ENCODE measurements at regions not wholly inside any gene's neighbourhood (a gene's known extent, or its start where the extent isn't known, plus 50 kb on each side); places are given as distances from the start of the nearest gene placed in this dataset.

GRCh38 chr6:156062091-156062563, 606.5 kb upstream of the NOX3 start:
- DNase-seq (no peak), ATAC-seq (no peak)
- no peaks in the 10 kb centered on the region for H3K4me1 ChIP-seq (ENCODE audit: low read depth)
- no peak overlapping the region for H3K4me3 ChIP-seq
- TF ChIP-seq CTCF (IDR thresholded peaks at IDR 0.05) = no peak
- no peaks in the 10 kb centered on the region for H3K36me3 ChIP-seq (ENCODE audit: low read depth)
- intact Hi-C loops (cut with DNase I, micrococcal nuclease) = no loop called here
- H3K9me3 ChIP-seq = no peaks in the 10 kb centered on the region

GRCh38 chr6:156061465-156061864, 605.8 kb upstream of the NOX3 start:
- ATAC-seq (no peak), DNase-seq (no peak)
- Histone ChIP-seq H3K9me3 (no peaks in the 10 kb centered on the region), H3K4me3 (no peak overlapping the region), H3K4me1 (ENCODE audit: low read depth) (no peaks in the 10 kb centered on the region), H3K36me3 (ENCODE audit: low read depth) (no peaks in the 10 kb centered on the region)
- intact Hi-C loops (cut with DNase I, micrococcal nuclease) = no loop called here
- TF ChIP-seq CTCF (IDR thresholded peaks at IDR 0.05) = no peak

GRCh38 chr6:156060013-156060412, 604.4 kb upstream of the NOX3 start:
- Histone ChIP-seq H3K4me1 (ENCODE audit: low read depth) (no peaks in the 10 kb centered on the region), H3K36me3 (ENCODE audit: low read depth) (no peaks in the 10 kb centered on the region), H3K9me3 (no peaks in the 10 kb centered on the region), H3K4me3 (no peak overlapping the region)
- DNase-seq (no peak), ATAC-seq (no peak)
- intact Hi-C loops (cut with DNase I, micrococcal nuclease) = no loop called here
- TF ChIP-seq CTCF (IDR thresholded peaks at IDR 0.05) = no peak

- DNase-seq (no peak), ATAC-seq (no peak)
- Histone ChIP-seq H3K4me1 (ENCODE audit: low read depth) (no peaks in the 10 kb centered on the region), H3K9me3 (no peaks in the 10 kb centered on the region), H3K36me3 (ENCODE audit: low read depth) (no peaks in the 10 kb centered on the region), H3K4me3 (no peak overlapping the region)
- intact Hi-C loops (cut with DNase I, micrococcal nuclease) = no loop called here
- no peak for TF ChIP-seq CTCF (IDR thresholded peaks at IDR 0.05)
Observed at GRCh38 chr6:156058356-156058755, 602.7 kb upstream of the NOX3 start.

- no peaks in the 10 kb centered on the region for H3K36me3 ChIP-seq (ENCODE audit: low read depth)
- DNase-seq = no peak
- no peaks in the 10 kb centered on the region for H3K9me3 ChIP-seq
- TF ChIP-seq CTCF (IDR thresholded peaks at IDR 0.05) = no peak
- no peak for ATAC-seq
- no peak overlapping the region for H3K4me3 ChIP-seq
- H3K4me1 ChIP-seq (ENCODE audit: low read depth) = no peaks in the 10 kb centered on the region
- intact Hi-C loops (cut with DNase I, micrococcal nuclease) = no loop called here
Observed at GRCh38 chr6:156057869-156058268, 602.2 kb upstream of the NOX3 start.

- Histone ChIP-seq H3K4me1 (ENCODE audit: low read depth) (no peaks in the 10 kb centered on the region), H3K9me3 (no peaks in the 10 kb centered on the region), H3K36me3 (ENCODE audit: low read depth) (no peaks in the 10 kb centered on the region), H3K4me3 (no peak overlapping the region)
- no peak for ATAC-seq
- intact Hi-C loops (cut with DNase I, micrococcal nuclease) = no loop called here
- TF ChIP-seq CTCF (IDR thresholded peaks at IDR 0.05) = no peak
- no peak for DNase-seq
Observed at GRCh38 chr6:156056085-156056484, 600.4 kb upstream of the NOX3 start.

All from mucosa of descending colon (tissue), 3 donors.